ENCODE measurements at regions not wholly inside any gene's neighbourhood (a gene's known extent, or its start where the extent isn't known, plus 50 kb on each side); places are given as distances from the start of the nearest gene placed in this dataset.
"Not testable (repeated sequence)": the region's sequence is repeated elsewhere in the genome, so short reads cannot be mapped to it uniquely, and the experiment has no call there.

- no peak for DNase-seq
Observed at GRCh38 chr10:109386101-109386500, 537.2 kb downstream of the XPNPEP1 start.

DNA sequence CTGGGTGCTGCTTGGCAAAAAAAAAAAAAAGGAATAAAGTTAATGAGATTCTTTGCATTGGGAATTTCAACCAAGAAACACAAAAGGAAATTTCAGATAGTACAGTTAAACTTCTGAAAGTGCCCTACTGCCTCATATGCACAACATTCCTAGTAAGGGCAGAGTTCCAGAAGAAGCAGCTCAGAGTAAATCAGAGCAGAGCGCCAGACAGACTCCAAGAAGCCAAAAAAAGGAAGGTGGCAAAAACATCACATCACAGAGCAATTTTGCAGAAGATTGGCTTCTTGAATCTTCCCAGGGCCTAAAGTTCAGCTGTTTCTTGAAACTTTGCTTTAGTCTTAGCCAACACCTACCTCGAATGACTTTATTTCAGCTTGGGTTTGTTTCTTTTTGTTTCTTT, 544.1 kb downstream of the XPNPEP1 start:
- DNase-seq = no peak

GRCh38 chr10:109374215-109374614, 549.1 kb downstream of the XPNPEP1 start:
- no peak for DNase-seq

GRCh38 chr10:109359316-109359715, 564.0 kb downstream of the XPNPEP1 start:
- DNase-seq = no peak

GRCh38 chr10:109358325-109358724, 565.0 kb downstream of the XPNPEP1 start:
- DNase-seq = no peak

DNA sequence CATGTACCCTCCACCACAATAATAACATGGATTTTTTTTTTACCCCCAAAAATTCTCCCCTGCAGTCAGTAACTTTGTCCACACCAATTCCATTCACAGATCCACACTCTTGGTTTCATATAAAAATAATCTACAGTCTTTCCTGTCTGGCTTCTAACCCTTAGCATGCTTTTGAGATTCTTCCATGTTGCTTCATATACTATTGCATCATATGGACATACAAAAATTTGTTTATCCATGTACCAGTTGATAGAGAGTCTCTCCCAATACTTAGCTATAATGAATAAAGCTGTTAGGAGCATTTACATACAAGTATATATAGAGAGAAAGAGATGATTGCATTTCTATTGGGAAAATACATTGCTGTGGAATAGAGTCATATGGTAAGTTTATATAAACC, 575.0 kb downstream of the XPNPEP1 start:
- no peak for DNase-seq

DNA sequence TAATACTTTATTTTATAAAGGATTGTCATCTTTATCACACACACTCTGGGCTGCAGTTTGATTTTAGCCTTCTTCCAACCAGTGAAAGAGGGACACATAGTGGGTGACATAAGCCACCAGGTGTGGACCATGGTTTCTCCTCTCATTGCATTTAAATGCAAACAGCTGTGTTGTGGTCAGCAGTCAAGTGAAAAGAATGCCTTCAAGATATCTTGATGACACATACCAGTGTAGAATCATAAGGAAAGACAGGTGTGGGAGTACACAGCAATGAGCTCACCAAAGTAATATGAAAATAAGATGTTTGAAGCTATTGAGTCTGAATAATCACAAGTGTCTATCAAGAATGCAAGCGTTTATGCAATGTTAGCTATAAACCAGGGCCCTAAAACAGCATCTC, 580.0 kb downstream of the XPNPEP1 start:
- DNase-seq = no peak

GRCh38 chr10:109341986-109342385, 581.3 kb downstream of the XPNPEP1 start:
- DNase-seq = no peak

DNA sequence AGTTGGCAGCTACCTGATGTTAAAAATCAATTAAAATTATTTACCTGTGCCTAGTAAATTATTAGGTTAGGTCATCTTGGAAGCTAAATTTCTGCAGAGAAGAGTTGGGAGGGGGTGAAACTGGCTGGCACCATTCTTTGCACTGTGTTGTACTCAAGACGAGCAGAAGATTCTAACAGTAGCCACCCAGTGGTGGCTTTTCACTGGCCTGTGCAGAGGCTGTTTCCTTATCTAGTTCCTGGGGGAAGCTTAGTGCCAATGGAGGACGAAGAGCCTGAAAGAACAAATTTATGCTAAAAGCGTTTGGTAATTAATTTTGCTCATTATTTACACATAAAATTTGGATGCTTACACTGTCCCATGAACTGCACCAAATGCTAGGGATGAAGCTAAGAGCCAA, 595.3 kb downstream of the XPNPEP1 start:
- DNase-seq = no peak

DNA sequence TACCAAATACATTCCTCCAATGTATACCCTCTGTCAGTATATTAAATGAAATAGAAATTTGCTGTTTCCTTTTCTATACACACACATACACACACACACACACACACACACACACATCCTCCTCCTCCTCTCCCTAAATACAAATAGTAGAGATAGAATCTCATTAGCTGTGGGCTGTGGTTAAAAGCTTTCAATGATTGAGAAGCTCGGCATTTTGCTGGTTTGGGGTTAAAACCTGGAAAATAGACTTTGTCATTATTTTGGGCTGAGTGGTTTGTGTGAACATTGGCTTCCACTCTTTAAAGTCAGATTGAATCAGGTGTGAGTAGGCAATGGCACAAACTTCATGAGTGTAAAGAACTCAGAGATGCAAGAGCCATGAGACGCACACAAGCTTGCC, 596.0 kb downstream of the XPNPEP1 start:
- no peak for DNase-seq

DNA sequence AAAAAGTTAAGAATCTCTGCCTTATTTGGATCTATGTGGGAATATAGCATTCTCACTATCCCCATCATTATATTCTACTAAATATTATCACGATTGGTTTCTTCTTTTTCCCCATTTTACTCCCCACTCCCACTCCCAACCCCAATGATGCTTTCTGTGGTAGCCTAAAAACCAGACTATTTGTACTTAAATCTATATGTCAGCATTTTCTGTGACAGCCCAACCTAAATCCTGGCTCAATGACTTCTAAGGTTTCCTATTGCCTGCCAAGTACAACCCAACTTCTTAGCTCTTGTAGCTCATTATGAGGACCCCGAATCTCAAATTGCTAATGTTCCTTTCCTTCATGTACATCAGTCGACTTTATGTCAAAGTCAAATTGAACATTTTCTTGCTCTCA, 598.6 kb downstream of the XPNPEP1 start:
- DNase-seq = no peak

DNA sequence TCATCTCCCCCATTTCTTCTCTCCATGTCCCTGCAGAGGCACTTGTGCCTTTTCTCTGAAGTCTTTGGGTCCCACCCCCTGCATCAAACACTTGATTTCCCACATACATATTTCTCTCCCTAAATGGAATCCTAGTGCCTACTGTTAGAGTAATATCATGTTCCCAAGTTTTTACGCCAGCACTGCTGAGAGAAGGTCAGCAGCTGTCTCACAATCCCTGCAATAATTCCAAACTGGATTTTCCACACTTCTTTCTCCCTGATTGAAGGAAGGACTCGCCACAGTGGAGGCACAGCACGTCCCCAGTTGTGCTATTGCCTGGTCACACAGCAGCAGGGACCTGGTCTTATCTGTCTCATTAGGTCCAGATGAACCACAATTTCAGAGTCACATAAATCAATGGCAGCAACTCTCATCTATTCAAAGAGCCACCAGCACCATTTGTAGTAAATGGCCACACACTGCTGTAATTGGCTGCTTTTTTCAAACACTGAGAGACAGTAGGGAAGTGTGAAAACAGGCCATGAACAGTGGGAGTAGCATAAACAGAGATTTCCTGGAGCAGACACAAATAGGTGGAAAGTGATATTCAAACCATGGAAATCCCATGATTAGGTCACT, 605.5 kb downstream of the XPNPEP1 start:
- DNase-seq = no peak

DNA sequence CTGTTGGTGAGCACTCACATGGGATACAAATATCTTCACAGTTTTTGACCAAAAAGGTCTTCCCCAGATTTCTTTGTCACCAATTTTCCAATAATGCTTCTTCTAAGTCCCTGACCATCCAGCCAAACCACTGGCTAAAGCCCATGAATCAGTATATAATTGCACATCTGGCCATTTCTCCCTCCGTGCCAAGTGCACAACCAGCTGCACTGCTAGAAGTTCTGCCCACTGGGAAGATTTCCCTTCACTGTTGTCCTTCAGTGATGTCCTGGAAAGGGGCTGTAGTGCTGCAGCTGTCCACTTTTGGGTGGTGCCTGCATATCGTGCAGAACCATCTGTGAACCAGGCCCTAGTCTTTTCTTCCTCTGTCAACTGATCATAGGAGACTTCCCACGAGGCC, 609.3 kb downstream of the XPNPEP1 start:
- not testable (repeated sequence) for DNase-seq

- DNase-seq = not testable (repeated sequence)
Observed at GRCh38 chr10:109312555-109312954, 610.8 kb downstream of the XPNPEP1 start.

DNA sequence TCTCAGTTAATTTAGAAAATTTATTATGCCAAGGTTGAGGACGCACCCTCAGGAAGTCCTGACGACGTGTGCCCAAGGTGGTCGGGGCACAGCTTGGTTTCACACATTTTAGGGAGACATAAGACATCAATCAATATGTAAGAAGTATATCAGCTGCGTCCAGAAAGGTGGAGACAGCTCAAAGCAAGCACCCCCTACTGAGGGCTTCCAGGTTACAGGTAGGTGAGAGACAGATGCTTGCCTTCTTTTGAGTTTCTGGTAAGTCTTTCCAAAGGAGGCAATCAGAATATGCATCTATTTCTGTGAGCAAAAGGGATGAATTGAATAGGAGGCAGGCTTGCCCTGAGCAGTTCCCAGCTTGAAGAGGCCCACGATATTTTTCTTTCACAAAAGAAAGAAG, 614.3 kb downstream of the XPNPEP1 start:
- DNase-seq = no peak

- not testable (repeated sequence) for DNase-seq
Observed at GRCh38 chr10:109307102-109307501, 616.2 kb downstream of the XPNPEP1 start.

- DNase-seq = no peak
Observed at GRCh38 chr10:109306698-109307097, 616.6 kb downstream of the XPNPEP1 start.

- no peak for DNase-seq
Observed at GRCh38 chr10:109287858-109288257, 635.5 kb downstream of the XPNPEP1 start.

DNA sequence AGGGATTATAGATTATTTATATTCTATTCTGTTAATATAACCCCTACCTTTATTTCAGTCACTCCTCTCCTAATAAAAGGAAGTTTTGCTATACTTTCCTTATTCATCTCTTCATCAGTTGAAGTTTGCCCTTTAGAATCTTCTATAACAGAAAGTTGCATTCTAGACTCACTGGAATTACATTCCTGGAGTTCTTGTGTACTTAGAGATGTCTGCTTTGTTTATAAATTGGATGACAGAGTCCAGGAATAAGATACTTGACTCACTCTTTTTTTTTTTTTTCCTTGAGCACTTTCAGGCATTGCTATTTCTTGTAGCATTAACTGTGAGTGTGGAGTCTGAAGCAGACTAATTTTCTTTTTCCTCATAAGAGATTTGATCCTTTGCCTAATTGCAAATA, 640.8 kb downstream of the XPNPEP1 start:
- DNase-seq = no peak

GRCh38 chr10:109281347-109281746, 642.0 kb downstream of the XPNPEP1 start:
- no peak for DNase-seq

GRCh38 chr10:109280837-109281236, 642.5 kb downstream of the XPNPEP1 start:
- no peak for DNase-seq

DNA sequence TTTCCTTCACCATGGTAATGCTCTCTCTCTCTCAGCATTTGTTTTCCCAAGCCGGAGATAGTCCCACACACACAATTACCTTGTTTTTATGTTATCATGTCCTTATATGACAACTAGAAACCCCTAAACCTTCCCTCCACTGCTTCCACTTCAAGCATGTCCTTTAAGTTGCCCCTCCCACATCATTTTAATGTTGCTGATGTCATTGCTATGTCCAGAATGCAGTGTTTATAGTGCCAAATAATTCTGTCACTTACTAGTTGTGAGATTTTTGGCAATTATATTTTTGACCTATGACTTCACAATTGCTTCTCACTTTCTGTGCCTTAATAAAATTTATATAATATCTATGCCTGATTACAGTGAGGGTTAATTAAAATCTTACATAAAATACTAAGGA, 645.9 kb downstream of the XPNPEP1 start:
- DNase-seq = no peak

- DNase-seq = no peak
Observed at GRCh38 chr10:109275960-109276359, 647.4 kb downstream of the XPNPEP1 start.

DNA sequence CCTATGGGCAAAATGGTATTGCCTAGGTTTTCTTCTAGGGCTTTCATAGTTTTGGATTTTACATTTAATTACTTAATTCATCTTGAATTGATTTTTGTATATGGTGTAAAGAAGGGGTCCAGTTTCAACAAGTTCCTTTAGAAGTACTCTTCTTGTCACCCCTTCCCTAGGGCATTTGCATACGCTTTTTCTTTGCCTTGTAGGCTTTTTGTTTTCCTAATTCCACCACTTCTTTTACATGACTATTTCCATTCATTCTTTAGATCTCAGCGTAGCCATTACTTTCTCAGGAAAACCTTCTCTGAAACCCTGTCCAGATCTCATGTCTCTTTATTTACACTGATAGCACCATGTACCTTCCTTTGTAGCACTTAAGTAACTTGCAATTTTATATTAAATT, 648.6 kb downstream of the XPNPEP1 start:
- DNase-seq = no peak

GRCh38 chr10:109270173-109270572, 653.1 kb downstream of the XPNPEP1 start:
- no peak for DNase-seq

GRCh38 chr10:109264004-109264403, 659.3 kb downstream of the XPNPEP1 start:
- no peak for DNase-seq
